HPDE6-E6E7 (cell line): ENCODE measurements at regions not wholly inside any gene's neighbourhood (a gene's known extent, or its start where the extent isn't known, plus 50 kb on each side); places are given as distances from the start of the nearest gene placed in this dataset.
A peak's percentile ranks its signal among the peaks of the same experiment; 100 is the strongest.

Source experiments
- DNase-seq: peaks from one replicate; pipeline ENCODE4 v3.0.0; 2011; ENCODE audit warnings: missing footprints; ENCODE audit errors: extremely low spot score

DNA sequence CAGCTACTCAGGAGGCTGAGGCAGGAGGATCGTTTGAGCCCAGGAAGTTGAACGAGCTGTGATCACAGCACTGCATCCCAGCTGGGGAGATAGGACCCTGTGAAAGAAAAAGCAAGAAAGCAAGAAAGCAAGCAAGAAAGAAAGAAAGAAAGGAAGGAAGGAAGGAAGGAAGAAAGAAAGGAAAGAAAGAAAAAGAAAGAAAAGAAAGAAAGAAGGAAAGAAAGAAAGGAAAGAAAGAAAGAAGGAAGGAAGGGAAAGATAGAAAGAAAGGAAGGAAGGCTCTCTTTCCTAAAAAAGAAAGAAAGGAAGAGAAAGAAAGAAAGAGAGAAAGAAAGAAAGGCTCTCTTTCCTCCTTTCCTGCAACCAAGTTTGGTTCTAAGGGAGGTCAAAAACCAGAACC, 380.3 kb downstream of the PCNX1 start:
- no peak for DNase-seq

- DNase-seq: no peak
Measured at GRCh38 chr14:71289536-71289935, 382.3 kb downstream of the PCNX1 start.

GRCh38 chr14:71290301-71290700, 383.0 kb downstream of the PCNX1 start:
- DNase-seq: no peak

DNA sequence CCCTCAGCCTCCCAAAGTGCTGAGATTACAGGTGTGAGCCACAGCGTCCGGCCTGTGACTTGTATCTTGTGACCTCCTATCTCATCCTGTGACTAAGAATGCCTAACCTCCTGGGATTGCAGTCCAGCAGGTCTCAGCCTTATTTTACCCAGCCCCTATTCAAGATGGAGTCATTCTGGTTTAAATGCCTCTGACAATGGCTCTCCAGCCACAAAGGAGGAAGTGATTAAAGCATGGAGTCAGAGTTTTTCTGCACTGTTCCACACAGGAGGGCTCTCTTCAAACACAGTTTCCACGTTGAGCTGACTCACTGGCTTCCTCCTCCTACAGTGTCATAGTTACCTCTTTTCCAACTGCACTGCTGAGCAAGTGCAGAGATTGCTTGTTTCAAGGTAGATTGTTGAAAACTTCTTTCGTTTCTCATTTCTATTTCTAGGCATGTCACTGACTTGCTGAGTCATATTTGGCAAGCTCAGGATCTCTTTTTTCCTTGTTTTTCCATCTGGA, 383.8 kb downstream of the PCNX1 start:
- DNase-seq: peak; percentile 94

DNA sequence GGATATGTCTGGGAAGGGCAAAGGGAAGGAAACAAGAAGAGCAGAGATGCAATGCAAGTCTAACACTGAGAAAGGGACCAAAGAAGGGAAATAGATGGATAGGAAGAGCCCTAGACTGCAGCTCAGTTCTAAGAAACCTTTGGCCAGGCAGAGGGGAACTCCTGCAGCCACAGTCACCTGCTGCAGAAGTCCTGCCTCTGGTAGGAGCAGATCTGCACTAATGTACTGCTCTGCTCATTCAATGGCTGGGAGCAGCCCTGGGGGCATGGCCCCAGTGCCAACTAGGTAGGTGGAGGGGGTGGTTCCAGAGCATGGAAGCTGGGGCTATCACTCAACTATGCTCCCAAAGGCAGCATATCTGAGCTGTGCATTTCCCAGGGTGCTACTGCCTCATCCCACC, 388.9 kb downstream of the PCNX1 start:
- DNase-seq: no peak

DNA sequence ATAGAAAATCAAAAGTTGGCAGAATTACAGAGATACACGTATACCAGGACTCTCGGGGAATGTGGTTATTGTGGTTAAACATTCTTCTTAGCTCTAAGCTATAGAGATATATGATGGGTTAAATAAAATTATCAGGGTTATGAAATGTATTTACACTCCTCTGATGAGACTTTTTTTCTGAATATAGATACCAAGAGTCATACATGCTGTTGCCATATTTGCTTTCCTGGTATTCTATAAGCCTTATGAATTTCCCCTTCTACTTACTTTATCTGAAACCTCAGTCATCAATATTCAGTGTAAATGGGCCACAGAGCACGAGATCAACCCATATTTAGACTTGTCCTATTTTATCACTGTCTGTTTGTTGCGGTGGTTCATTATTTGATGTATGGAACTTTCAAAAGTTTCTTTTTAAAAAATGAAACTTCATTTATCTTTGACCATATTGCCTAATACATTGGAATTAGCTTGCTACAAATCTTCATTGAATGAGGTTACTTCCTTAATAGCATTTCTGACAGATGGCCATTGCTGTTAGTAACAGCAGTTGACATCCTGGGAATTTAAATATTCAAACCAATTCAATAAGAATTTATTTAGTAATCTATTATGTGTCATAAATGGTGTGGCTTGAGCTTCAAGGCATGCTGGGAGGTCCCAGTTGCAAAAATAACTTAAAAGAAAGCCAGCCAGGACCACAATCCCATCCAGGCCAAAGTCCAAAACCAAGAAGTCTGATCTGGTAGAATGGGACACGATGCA, 393.5 kb downstream of the PCNX1 start:
- no peak for DNase-seq

- DNase-seq: no peak
Measured at GRCh38 chr14:71301611-71302010, 394.4 kb downstream of the PCNX1 start.

- no peak for DNase-seq
Measured at GRCh38 chr14:71304690-71305089, 397.4 kb downstream of the PCNX1 start.

GRCh38 chr14:71308671-71309070, 401.4 kb downstream of the PCNX1 start:
- no peak for DNase-seq

DNA sequence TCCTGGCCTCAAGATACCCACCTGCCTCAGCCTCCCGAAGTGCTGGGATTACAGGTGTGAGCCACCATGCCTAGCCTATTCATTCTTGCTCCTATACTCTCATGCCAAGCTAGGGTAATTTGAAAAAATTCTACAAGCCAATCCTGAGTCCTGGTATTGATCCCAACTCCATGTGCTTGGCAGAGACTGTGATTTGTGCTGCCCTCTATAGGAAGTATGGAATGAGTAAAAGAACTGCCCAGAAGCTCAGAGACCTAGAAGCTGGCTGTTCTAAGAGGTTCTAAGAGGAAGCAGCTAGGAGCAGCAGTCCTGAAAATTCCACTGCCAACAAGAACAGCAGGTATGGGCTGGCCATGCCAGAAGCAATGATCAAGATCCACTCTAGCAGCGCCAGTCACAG, 402.5 kb downstream of the PCNX1 start:
- DNase-seq: no peak

DNA sequence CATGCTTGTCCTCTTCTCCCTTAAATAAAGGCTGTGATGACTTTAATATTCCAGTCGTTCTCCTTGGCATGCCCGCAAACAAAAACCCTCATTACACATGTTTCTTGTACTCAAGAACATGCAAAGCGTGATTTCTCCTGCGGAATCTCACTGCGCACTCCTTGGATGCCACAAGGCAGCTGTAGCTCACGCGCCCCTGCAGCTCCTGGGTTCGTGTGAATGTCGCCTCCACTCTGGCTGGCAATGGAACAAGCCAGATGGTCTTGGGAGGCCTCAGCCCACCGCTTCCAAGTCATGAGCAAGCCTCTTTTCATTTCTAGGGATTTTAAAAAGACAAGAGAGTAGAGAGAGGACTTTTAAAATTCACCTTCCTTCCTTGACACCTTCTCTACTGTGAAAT, 403.8 kb downstream of the PCNX1 start:
- DNase-seq: no peak

DNA sequence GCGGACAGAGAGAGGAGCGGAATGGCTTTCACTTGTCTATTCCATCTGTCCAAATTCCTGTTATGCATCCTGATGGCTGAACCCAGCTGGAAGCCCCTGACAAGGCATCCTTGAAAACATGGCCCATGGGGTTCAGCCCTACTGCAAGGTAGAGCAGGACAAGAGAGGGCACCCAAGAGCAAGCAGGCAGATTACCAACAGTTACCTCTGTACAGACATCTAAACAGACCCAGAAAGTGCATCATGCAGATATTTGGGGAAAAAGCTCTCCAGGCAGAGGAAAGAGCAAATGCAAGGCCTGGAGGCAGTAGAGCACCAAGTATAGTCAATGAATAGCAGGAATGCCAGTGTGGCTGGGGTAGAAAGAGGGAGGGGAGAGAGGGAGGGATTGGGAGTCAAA, 407.5 kb downstream of the PCNX1 start:
- no peak for DNase-seq

DNA sequence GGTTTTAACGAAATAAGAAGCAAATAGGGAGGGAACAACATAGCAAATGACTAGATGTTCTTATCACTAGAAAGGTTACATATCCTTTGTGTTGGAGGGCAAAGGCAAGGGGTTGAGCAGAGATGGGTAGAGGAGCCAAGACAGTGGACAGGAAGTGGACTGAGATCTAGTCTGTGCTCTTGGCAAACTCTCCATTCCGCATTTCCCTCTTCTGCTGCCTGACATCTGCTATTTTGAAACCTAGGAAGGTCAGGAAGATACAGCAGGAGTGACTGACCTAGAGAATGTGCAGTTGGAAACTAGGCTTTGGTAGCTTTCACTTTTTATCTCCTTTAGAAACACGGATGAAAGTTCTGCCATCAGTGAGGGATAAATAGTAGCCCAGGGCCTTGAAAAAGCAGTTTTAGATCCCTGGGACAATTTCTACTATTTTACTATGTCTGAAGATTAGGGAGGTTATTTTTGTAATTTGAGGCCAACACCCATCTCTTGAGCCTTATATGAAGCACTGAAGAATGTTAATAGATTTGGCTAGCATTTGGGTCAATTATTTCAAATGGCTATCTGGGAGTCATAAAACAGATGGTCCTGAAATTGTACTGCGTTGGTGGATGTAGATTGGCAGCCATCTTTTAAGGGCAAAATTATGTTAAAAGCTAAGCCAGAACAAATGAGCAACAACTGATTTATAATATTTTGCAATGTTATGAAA, 410.3 kb downstream of the PCNX1 start:
- no peak for DNase-seq

DNA sequence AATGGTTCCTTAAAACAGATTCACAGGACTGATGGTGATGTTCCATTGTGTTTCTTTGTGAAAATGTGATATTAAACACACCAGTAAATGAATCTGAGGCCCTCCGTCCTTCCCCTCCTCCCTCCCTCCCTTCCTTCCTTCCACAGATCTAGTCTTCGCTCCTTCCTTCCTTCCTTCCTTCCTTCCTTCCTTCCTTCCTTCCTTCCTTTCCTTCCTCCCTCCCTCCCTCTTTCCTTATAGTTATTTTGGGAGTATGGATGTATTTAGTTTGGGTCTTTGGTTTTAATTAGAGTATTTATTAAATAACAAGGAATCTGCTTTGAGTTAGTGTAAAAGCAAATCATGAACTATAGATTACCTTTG, 410.8 kb downstream of the PCNX1 start:
- DNase-seq: no peak

DNA sequence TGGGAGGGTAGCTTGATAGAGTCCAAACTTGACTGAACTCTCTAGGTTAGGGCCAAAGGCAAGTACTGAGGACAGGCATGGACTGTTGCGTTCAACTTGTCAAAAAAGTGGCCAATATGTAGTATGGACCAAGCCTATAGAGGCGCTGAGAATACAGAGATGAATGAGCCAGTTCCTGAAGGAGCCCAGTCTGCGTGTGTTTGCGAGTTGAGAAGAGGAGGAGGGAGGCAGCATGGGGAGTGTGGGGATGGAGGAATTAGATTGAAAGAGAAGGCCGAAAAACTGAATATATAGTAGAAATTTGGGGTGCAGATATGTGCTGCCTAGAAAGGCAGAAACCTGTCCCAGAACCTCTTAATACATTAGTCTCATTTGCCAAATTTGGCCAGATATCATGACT, 412.4 kb downstream of the PCNX1 start:
- no peak for DNase-seq

- DNase-seq: peak; percentile 96
Measured at GRCh38 chr14:71320107-71320733, 413.0 kb downstream of the PCNX1 start, which contains the start of gene SIPA1L1. TSS of gene SIPA1L1 (plus strand) at chr14:71320476.

GRCh38 chr14:71320734-71321573, 413.7 kb downstream of the PCNX1 start:
- DNase-seq: peak; percentile 54

- DNase-seq: peak; percentile 64
Measured at GRCh38 chr14:71321574-71322315, 414.5 kb downstream of the PCNX1 start.

DNA sequence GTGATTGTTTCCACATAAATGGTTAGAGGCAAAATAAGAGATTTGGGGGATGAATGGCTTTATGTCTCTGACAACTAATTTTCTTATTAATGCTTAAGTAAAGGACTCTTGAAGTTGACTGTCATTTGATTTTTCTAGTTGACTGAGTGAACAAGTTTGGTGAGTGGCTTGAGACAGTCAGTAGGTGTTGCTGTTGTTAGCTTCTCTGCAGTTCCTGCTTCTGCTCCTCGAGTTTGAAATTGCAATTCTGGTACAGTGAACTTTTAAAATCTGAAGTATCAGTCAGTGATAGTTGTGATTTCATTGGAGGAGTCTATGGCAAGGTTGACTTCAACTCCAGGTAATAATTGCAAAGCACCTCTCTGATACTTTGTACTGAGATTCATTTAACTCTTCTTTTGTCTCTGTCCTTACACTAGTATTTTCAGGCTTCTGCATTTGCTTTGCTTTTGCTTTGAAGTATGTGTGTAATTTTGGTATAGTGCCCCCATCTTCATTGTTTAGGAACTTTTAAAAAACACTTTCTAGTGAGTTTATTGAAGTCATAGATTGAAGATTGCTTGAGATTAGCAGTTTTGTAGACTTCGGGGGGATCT, 415.5 kb downstream of the PCNX1 start:
- DNase-seq: no peak

DNA sequence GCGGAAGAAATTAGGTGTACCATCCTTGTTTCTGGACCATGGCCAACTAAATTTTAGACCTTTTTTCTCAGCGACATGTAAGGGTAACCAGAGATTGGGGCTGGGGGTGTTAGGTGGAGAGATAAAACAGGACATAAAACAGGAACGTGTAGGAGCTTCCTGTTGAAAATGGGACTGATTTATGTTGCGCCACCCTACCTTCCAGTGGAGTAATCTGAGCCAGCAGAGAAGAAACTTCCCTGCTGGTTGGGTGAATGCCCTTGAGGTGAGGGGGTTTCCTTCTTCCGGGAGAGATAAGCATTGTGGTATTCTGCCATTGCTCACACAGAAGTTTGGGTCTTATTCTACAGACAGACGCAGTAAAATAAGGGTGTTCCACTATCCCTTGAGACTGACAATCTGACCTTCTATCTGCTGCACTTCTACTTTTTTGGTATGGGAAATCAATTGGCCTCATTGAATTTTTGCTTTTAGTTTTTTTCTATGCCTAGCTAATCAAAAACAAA, 417.6 kb downstream of the PCNX1 start:
- no peak for DNase-seq
